Prostate gland (tissue), 2 donors: ENCODE measurements at regions not wholly inside any gene's neighbourhood (a gene's known extent, or its start where the extent isn't known, plus 50 kb on each side); places are given as distances from the start of the nearest gene placed in this dataset.

Experiments used
- CTCF ChIP-seq, 4 experiments: fragments of 200-600 bp in 2 of 4; fragments of 450-650 bp in 2 of 4; sonication (generic) in 2 of 4; IDR thresholded peaks; 1 replicate in 3 of 4; 2 replicates in 1 of 4; pipeline ENCODE4 v1.5.1; 2016 to 2019; ENCODE audit warnings: antibody characterized with exemption in 4 of 4, mild to moderate bottlenecking in 2 of 4, moderate library complexity in 2 of 4
- POLR2A ChIP-seq: fragments of 450-650 bp; IDR thresholded peaks from one replicate; pipeline ENCODE4 v1.6.1; 2016; ENCODE audit warnings: antibody characterized with exemption, mild to moderate bottlenecking

- no peak for TF ChIP-seq CTCF (IDR thresholded peaks at IDR 0.05)
- no peak for TF ChIP-seq POLR2A
Observed at GRCh38 chr2:6392354-6392753, 473.4 kb downstream of the CMPK2 start.
